K562 (cell line): ENCODE measurements at regions not wholly inside any gene's neighbourhood (a gene's known extent, or its start where the extent isn't known, plus 50 kb on each side); places are given as distances from the start of the nearest gene placed in this dataset.

ENCODE experiments used
- ATAC-seq: fragments of 200-7000 bp; cut with Tn5 transposase; 3 replicates; pipeline ENCODE4 v1.9.1; 2020; ENCODE audit warnings: moderate library complexity
- BruUV-seq: library from RNA; stranded (reverse); fragments of 400-500 nt; replicated peaks from 2 replicates; lab custom pipeline; 2021; lab: Mats Ljungman, UMichigan
- CTCF ChIA-PET: fragments of 300-600 bp; formaldehyde crosslinking; extraction: SDS; loops from one replicate; lab custom pipeline; 2021; ENCODE audit warnings: low intra/inter-chr PET ratio; lab: Yijun Ruan, JAX
- POLR2A ChIA-PET: fragments of 300-600, 350-650 bp; sonication (Branson Sonifier 250); formaldehyde crosslinking; extraction: SDS; loops from one replicate; lab custom pipeline; 2021; ENCODE audit warnings: antibody characterized with exemption, inconsistent platforms; lab: Yijun Ruan, JAX
- DNase-seq, 4 experiments: peaks; one replicate each; pipeline versions ENCODE4 v3.0.0 to v3.0.0-alpha.2; 2011 to 2018; ENCODE audit warnings: low spot score in 3 of 4, mixed read lengths in 3 of 4; ENCODE audit errors: extremely low read depth in 1 of 4
- FAIRE-seq: peaks from 2 replicates; lab custom pipeline; 2011; peaks lifted over from hg19 to GRCh38; lab: Jason Lieb, UNC
- H2AFZ ChIP-seq: 2 replicates; pipeline ENCODE4 v1.6.0; 2011; ENCODE audit warnings: low read depth, low read length, control low read depth, inconsistent platforms
- H3K27ac ChIP-seq: fragments of 200-600 bp; 3 replicates; pipeline ENCODE4 v1.8.0; 2011; ENCODE audit warnings: low read depth, mild to moderate bottlenecking, control low read depth, inconsistent platforms, low read length, moderate library complexity, mixed read lengths; ENCODE audit errors: extremely low read depth
- H3K27me3 ChIP-seq, 2 experiments: fragments of 300-600 bp in 1 of 2; 2 replicates in 1 of 2; 3 replicates in 1 of 2; pipeline versions ENCODE4 v1.6.0 to v1.8.0; 2011; ENCODE audit warnings: inconsistent platforms in 2 of 2, low read length in 2 of 2, mild to moderate bottlenecking in 1 of 2, mixed read lengths in 1 of 2, moderate library complexity in 1 of 2; ENCODE audit not compliant: control insufficient read depth in 2 of 2, insufficient read depth in 2 of 2
- H3K36me3 ChIP-seq: fragments of 300-600 bp; 3 replicates; pipeline ENCODE4 v1.8.0; 2011; ENCODE audit warnings: mild to moderate bottlenecking, low read length, inconsistent platforms; ENCODE audit not compliant: control insufficient read depth, insufficient read depth
- H3K4me1 ChIP-seq, 2 experiments: fragments of 200-600 bp in 1 of 2; replicated peaks in 1 of 2; 2 replicates in 1 of 2; 3 replicates in 1 of 2; pipeline versions ENCODE4 v1.5.1 to v1.8.0; 2011; ENCODE audit warnings: inconsistent platforms in 2 of 2, low read length in 2 of 2, mild to moderate bottlenecking in 1 of 2, mixed read lengths in 1 of 2, moderate library complexity in 1 of 2; ENCODE audit not compliant: control insufficient read depth in 2 of 2, insufficient read depth in 2 of 2
- H3K4me2 ChIP-seq: 2 replicates; pipeline ENCODE4 v1.6.1; 2011; ENCODE audit warnings: low read length, control low read depth, inconsistent platforms, mixed read lengths; ENCODE audit not compliant: insufficient read depth
- H3K4me3 ChIP-seq: fragments of 200-600 bp; sonication (generic), shearing (Covaris generic); 2 replicates; pipeline ENCODE4 v1.5.1; 2016; ENCODE audit warnings: control low read depth, inconsistent platforms
- H3K79me2 ChIP-seq: fragments of 200-600 bp; 3 replicates; pipeline ENCODE4 v1.8.0; 2011; ENCODE audit warnings: low read length, inconsistent platforms; ENCODE audit not compliant: control insufficient read depth, insufficient read depth
- H3K9ac ChIP-seq, 2 experiments: 2 replicates each; pipeline versions ENCODE4 v1.6.0 to v1.6.1; 2011; ENCODE audit warnings: low read depth in 2 of 2, low read length in 2 of 2, control low read depth in 1 of 2, inconsistent platforms in 1 of 2, mild to moderate bottlenecking in 1 of 2, mixed read lengths in 1 of 2; ENCODE audit not compliant: insufficient read depth in 1 of 2
- H3K9me1 ChIP-seq: one replicate; pipeline ENCODE4 v1.6.0; 2011; ENCODE audit warnings: inconsistent platforms, mild to moderate bottlenecking, low read length, moderate library complexity; ENCODE audit not compliant: control insufficient read depth, insufficient read depth
- H3K9me3 ChIP-seq: replicated peaks from 2 replicates; pipeline ENCODE4 v1.5.1; 2011; ENCODE audit warnings: low read depth, low read length, inconsistent platforms; ENCODE audit not compliant: control insufficient read depth, insufficient read depth
- H4K20me1 ChIP-seq: replicated peaks from 2 replicates; pipeline ENCODE4 v1.6.1; 2011; ENCODE audit warnings: low read length, inconsistent platforms, mixed read lengths; ENCODE audit not compliant: control insufficient read depth, insufficient read depth
- WGBS: fragments of 100-300 bp; shearing (Covaris generic); methylation state at CpG from one replicate; pipeline ENCODE4 v1.1.6; 2016; ENCODE audit warnings: low coverage, mixed read lengths; ENCODE audit not compliant: insufficient coverage; ENCODE audit errors: missing lambda C conversion rate; 5-methylcytosine and 5-hydroxymethylcytosine counted together
- in situ Hi-C: fragments of 300-500 bp; cut with MboI; formaldehyde crosslinking; loops from 4 replicates; pipeline ENCODE4 v1.15.0; 2018; ENCODE audit warnings: inconsistent platforms, mixed read lengths
- intact Hi-C: fragments of 100-400 bp; cut with micrococcal nuclease; formaldehyde crosslinking; loops from 2 replicates; pipeline ENCODE4 v1.14.2; 2022
- TF ChIP-seq, protein P1 (sequence below): sonication (generic); formaldehyde crosslinking; IDR thresholded peaks from 2 replicates; pipeline ENCODE4 v1.8.0; 2023; ENCODE audit warnings: mild to moderate bottlenecking, missing genetic modification reagents

DNA sequence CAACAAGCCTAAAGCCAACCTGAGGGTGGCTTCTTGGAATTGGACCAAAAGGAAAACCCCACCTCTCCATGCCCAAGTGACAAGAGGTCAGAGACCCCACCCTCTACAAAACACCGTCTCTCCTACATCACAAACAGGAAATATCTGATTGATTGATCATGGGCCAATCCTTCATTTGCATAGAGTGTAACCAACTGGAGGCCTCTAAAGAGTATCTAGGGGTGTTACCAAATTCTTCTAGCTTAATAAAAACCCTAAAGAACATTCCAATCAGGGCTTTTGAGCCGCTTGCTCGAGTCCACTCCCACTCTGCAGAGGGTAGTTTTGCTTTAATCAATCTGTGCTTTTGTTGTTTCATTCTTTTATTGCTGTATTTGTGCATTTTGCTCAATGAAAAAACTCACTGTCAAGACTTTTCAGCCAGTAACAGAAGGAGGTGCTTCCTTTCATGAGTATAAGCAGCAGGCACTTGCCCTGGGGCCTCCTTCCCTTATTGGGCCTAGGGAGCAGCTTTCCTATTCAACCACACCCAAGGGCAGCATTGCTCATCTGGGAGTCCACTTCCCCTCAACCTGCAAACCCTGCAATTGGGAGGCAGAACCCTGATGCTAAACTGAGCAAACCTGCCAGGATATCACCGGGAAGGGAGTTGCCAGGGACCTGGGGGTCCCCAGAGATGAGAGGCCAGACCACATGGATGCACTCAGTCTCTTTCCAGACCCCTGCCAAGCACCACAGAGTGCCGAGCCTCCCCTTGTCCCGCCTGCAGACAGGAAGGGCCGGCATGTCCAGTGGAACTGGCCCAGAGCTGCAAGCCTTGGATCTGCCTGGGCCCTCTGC is 154.3 kb upstream of the VSTM2B start:
- in situ Hi-C loops (no loop called here), intact Hi-C loops (no loop called here)
- no TSS peak for BruUV-seq
- H3K4me2 ChIP-seq: no peak overlapping the region
- DNase-seq (no peak), ATAC-seq (no peak), FAIRE-seq (no peak)
- H3K27me3 ChIP-seq: peaks cover 7 to 17% of the 10 kb centered on the region in 2 experiments; a peak in 4 of 5 replicates
- H3K79me2 ChIP-seq: no peaks in the 10 kb centered on the region
- 0% methylated on average over 7 of the region's 7 CpGs for WGBS
- H4K20me1 ChIP-seq: no peaks in the 10 kb centered on the region
- POLR2A ChIA-PET: no interaction called here
- H3K4me3 ChIP-seq: no peak overlapping the region
- no peak overlapping the region for H2AFZ ChIP-seq
- TF ChIP-seq, protein P1, sequence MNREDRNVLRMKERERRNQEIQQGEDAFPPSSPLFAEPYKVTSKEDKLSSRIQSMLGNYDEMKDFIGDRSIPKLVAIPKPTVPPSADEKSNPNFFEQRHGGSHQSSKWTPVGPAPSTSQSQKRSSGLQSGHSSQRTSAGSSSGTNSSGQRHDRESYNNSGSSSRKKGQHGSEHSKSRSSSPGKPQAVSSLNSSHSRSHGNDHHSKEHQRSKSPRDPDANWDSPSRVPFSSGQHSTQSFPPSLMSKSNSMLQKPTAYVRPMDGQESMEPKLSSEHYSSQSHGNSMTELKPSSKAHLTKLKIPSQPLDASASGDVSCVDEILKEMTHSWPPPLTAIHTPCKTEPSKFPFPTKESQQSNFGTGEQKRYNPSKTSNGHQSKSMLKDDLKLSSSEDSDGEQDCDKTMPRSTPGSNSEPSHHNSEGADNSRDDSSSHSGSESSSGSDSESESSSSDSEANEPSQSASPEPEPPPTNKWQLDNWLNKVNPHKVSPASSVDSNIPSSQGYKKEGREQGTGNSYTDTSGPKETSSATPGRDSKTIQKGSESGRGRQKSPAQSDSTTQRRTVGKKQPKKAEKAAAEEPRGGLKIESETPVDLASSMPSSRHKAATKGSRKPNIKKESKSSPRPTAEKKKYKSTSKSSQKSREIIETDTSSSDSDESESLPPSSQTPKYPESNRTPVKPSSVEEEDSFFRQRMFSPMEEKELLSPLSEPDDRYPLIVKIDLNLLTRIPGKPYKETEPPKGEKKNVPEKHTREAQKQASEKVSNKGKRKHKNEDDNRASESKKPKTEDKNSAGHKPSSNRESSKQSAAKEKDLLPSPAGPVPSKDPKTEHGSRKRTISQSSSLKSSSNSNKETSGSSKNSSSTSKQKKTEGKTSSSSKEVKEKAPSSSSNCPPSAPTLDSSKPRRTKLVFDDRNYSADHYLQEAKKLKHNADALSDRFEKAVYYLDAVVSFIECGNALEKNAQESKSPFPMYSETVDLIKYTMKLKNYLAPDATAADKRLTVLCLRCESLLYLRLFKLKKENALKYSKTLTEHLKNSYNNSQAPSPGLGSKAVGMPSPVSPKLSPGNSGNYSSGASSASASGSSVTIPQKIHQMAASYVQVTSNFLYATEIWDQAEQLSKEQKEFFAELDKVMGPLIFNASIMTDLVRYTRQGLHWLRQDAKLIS: no peak
- H3K36me3 ChIP-seq: no peaks in the 10 kb centered on the region
- no peaks in the 10 kb centered on the region for H3K9me1 ChIP-seq
- no peak overlapping the region for H3K9ac ChIP-seq
- H3K9me3 ChIP-seq: no peaks in the 10 kb centered on the region
- H3K4me1 ChIP-seq: no peaks in the 10 kb centered on the region; a peak in 1 of 5 replicates
- CTCF ChIA-PET: no interaction called here
- no peak overlapping the region for H3K27ac ChIP-seq
